T47D (cell line): ENCODE measurements at regions not wholly inside any gene's neighbourhood (a gene's known extent, or its start where the extent isn't known, plus 50 kb on each side); places are given as distances from the start of the nearest gene placed in this dataset.

Source experiments
- DNase-seq, 2 experiments: peaks; one replicate each; pipeline versions ENCODE4 v3.0.0 to v3.0.0-alpha.2; 2011 to 2012; ENCODE audit warnings: low read depth in 1 of 2, low spot score in 1 of 2
- JUND ChIP-seq: IDR thresholded peaks from 2 replicates; pipeline ENCODE4 v1.6.1; 2012; ENCODE audit warnings: low read depth
- in situ Hi-C: cut with HindIII; loops from 2 replicates; pipeline ENCODE4 v1.10.0; 2016; ENCODE audit warnings: low sequenced_read_pairs, low pct_unique_long_range_greater_than_20kb

DNA sequence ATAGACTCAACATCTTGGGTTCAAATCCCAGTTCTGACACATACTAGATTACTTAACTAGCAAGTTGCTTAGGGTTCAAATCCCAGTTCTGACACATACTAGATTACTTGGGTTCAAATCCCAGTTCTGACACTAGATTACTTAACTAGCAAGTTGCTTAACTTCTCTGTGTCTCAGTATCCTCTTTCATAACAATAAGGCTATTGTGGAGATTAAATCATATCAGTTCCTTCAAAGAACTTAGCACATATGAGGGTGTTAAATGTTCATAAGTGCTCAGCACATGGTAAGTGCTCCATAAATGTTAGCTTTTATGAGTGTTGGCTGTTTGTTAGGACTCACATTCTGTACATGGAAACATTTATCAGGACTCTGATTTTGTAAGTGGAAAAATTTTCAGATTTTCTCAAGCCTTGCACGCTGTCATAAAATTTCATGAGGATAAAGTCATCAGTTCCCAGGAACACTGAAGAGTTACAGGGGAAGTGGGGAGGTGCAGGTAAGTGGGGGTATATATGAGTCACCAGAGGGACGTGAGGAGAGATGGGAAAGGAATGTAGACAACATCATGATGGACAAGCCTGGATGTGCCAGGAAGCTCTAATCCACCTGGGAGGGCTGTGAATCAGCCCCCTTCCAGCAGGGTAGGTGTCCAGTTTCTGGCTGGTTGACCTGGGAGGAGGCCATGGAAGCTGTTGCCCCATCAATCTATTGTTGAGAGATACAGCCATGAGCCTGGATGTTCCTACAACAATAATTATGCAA, 532.2 kb upstream of the WWC1 start:
- DNase-seq = no peak
- no peak for TF ChIP-seq JUND
- in situ Hi-C loops = no loop called here

DNA sequence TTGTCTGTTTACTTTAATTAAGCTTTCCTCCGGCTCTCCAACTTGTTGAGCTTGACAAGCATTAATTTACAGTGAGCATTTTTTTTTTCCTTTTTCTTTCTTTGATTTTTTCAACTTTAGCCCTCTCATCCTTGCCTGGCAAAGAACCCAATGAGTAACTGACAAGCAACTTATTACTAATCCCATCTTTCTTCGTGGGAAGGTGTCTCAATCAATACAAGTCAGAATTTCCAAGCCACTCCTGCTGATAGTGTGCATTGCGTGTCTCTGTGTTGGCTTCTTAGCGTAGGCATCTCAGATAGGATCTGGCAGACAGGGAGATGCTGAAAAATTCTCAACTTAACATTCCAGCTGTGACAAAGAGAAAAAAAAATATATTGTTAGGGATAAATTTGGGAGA, 527.7 kb upstream of the WWC1 start:
- TF ChIP-seq JUND = no peak
- DNase-seq = no peak
- in situ Hi-C loops = no loop called here

DNA sequence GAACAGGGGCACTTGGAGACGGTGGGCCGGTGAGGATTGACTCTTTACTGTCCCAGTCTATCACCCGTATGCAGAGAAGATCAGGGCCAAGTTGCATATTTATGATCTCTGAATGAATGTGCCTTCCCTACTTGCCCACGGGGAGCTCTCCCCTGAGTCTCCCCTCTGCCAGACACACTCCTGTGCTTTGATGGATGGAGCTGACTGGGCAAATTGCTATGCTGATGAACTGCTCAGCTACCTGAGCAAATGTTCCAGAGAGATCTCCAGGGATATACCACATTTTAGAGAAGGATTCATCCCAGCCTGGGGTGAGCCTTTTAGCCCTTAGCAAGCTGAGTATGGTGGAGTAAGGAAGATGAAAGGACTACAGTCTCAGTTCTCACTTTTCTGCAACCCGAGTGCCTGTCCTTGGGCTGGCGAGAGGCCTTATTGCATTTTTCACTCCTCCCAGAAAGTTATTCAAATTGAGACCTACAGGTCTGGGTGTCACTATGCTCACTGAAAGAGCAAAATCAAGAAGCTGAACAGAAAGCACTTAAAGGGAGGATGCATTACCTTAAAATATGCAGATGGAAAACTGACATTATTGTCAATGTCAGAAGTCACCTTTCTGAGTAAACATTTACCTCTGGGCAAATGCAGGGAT, 526.7 kb upstream of the WWC1 start:
- no peak for TF ChIP-seq JUND
- in situ Hi-C loops = no loop called here
- DNase-seq = no peak

DNA sequence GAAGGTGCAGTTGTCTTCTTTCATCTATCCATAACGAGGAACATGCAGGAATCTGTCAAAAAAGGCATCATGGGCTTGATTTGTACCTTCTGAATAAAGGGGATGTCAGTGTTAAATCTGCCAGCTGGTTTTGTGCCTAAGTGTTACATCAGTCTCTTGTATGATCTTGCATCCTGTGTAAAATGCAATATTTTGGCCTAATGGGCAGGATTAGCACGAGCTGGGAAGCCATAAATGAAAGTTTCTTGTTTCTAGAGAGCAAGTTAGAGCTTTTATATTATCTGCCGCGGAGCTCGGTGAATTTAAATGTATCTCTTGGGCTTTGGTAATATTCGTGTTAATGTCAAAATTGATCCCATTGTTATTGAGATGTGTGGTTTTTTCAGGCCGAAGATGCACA, 526.1 kb upstream of the WWC1 start:
- in situ Hi-C loops = no loop called here
- TF ChIP-seq JUND = no peak
- no peak for DNase-seq

DNA sequence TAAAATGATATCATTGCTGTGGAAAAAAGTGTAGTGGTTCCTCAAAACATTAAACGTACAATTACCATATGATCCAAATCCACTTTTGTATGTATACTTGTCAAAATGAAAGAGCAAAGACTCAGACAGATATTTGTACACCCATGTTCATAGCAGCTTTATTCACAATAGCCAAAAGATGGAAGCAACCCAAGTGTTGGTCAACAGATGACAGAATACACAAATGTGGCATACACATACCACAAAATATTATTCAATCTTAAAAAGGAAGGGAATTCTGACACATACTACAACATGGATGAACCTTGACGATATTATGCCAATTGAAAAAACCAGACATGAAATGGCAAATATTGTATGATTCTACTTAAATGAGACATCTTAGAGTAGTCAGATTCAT, 524.5 kb upstream of the WWC1 start:
- in situ Hi-C loops = no loop called here
- TF ChIP-seq JUND = no peak
- DNase-seq = no peak

DNA sequence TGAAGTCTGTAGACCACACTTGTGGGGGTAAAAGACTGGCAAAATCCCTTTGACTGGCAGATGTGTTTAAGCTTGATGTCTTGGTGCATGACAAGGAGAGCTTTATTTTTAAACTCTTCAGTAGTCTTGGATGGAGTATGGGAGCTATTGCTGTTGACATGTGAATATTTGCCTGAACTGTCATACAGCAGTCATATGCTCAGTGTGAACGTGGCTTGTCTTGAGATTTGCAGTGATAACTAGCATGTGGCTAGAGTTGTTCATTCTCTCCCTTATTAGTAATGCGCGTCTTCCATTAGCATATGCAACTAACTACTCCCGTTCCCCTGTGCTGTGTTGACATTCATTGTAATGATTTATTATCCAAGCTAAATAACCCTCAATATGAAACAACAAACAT, 523.6 kb upstream of the WWC1 start:
- no peak for DNase-seq
- TF ChIP-seq JUND = no peak
- in situ Hi-C loops = no loop called here

DNA sequence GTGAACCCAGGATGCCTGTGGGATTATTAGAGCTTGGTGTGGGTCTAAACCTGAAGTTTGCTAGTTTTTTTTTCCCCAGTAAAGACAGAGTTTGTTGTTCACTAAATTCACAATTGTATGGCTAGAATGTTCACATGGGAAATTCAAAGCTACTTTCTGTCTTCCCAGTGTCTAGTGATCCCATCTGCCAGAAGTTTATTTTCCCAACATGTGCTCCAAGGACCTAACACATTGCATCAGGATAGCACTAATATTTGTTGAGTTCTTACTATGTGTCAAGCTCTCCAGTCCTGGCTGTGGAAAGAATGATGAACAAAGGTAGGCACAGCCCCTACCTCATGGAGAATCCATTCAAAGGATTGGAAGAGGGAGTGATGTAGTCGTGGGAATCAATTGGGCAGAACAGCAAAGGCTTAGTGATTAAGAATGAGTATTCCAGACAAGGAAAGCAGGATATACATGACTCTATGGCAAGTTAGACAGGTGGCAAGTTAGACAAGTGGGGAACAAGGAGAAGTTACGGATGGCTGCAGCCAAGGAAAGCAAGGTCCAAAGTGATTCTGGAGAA, 521.5 kb upstream of the WWC1 start:
- DNase-seq = no peak
- in situ Hi-C loops = no loop called here
- no peak for TF ChIP-seq JUND

DNA sequence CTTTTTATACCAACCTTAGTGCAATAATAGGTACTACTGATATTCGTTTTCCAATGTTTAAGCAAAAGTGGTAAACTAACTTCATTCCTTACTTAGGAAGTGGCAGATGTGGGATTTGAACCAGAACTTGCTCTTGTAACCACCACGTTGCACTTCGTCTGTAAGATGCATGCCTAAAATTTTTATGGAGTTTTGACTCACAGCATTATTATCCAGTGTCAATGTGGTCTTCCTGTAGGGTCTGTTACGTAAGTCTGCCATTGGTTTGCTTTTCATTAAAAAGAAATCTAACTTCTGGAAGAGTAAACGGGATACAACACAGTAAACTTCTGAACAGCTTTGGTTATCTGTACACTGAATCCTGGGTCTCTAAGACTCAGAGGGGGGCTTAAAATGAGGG, 521.0 kb upstream of the WWC1 start:
- no peak for TF ChIP-seq JUND
- DNase-seq = no peak
- in situ Hi-C loops = no loop called here

DNA sequence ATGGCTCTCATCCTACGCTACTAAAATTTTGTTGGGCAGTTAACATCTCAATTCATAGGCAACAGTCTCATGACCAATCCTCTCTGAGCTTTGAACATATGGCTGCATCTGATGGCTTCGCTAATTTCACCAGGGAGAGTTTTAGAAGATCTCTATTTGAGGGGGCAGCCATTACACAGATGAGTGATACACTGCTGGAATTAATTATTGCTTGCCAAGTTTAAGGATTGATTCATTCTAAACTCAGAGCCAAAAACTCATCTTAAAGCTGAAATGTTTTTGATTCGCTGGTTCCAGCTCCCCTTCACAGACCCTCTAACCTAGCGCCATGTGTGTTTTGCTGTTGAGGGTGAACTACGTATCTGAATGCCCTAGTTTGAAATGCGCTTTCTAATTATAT, 519.9 kb upstream of the WWC1 start:
- in situ Hi-C loops = no loop called here
- TF ChIP-seq JUND = no peak
- no peak for DNase-seq

DNA sequence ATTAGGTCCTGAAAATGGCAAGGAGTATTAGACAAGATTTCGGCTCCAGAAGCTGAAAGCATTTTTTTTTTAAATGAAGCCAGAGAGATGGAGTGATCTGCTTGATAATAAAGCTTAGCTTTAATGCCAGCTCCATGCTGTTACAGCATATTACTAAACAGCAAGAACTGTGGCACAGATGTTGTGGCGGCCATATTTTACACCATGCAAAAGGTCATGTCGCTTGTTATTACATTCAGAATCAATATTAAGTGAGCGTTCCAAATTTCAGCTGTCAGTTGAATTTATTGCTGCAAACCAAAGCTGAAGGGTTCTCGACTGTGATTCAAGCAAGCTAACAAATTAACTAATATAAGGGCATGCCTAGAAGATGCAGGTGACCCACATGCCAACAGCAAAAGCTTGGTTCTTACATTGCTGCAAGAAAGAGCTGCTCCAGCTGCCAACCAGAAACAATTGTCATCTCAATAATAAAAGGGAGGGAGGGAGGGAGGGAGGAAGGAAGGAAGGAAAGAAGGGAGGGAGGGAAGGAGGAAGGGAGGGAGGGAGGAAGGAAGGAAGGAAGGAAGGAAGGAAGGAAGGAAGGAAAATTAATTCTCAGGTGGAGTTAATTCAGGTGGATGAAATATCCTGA, 517.7 kb upstream of the WWC1 start:
- TF ChIP-seq JUND = no peak
- DNase-seq = no peak
- in situ Hi-C loops = no loop called here

DNA sequence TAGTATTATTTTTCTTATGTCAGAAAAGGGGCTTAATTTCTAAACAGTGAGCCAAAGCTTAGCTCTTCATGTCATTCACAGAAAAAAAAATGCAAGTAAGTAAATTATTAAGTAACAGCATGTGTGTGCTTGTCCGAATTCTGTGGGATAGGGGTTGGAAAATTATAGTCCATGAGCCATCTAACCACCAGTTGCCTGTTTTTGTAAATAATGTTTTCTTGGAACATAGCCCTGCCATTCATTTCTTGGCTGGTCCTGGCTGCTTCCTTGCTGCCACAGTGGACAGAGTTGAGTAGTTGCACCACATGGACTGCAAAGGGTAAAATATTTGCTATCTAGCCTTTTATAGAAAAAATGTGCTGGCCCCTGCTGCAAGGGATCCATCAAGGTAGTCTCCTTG, 513.7 kb upstream of the WWC1 start:
- in situ Hi-C loops = no loop called here
- DNase-seq = no peak
- no peak for TF ChIP-seq JUND

DNA sequence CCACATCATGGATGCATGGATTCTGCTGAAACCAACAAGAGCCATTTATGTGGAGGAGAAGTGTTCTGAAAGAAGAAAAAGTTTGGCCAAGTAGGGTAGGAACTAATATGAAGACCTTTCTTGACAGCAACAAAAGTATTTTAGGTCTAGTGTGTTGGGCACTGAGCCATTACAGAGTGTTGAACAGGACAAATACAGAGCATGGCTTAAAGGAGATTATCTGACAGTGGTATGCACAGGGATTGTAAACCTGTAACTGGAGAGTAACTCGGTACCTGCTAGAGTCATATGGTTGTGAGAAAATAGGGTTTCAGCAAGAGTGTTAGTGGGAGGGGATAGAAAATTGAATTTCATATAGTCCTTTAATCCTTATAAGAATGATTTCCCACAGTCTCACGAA, 513.2 kb upstream of the WWC1 start:
- DNase-seq = no peak
- no peak for TF ChIP-seq JUND
- in situ Hi-C loops = no loop called here

DNA sequence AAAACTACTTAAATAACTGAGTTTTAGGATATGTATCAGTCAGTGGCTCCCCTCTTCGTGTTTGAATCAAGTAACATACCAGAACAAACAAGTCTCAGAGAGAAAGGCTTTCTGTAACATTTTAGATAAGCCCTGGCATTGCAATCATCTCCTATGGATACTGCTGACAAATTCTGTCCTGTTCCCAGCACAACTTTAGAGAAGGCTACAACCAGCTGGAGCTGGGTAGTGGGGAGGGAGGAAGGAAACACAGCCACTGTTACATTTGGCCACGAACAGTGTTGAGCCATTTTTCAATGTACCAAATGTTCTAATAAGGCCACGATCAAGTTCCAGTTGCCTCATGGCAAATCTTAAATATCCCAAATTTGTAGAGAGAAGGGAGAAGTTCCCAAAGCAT, 511.8 kb upstream of the WWC1 start:
- in situ Hi-C loops = no loop called here
- no peak for TF ChIP-seq JUND
- DNase-seq = no peak

DNA sequence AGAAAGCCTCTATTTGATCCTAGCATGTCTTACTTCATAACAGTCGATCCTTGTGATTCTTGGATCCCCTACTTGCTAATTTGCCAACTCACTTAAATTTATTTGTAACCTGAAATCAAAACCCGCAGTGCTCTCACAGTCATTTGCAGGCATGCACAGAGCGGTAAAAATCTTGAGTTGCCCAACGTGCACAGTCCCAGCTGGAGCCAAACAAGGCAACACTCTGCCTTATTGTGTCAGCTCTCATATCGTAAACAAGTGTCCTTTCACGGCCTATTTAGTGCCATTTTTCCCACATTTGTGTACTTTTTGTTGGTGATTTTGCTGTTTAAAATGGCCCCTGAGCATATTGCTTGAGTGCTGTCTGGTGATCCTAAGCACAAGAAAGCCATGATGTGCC, 511.3 kb upstream of the WWC1 start:
- TF ChIP-seq JUND = no peak
- in situ Hi-C loops = no loop called here
- no peak for DNase-seq
